GM08714 (cell line): ENCODE measurements at regions not wholly inside any gene's neighbourhood (a gene's known extent, or its start where the extent isn't known, plus 50 kb on each side); places are given as distances from the start of the nearest gene placed in this dataset.

ENCODE experiments used
- H3K4me3 ChIP-seq: fragments of 200-500 bp; sonication (Bioruptor generic); 2 replicates; pipeline ENCODE4 v1.5.1; 2014; ENCODE audit warnings: mild to moderate bottlenecking, low read length, inconsistent platforms
- ZNF274 ChIP-seq: IDR thresholded peaks from 2 replicates; pipeline ENCODE4 v1.6.1; 2012; ENCODE audit warnings: mild to moderate bottlenecking, low read depth, low read length

- no peak for TF ChIP-seq ZNF274
- H3K4me3 ChIP-seq, result no peak overlapping the region
Observed at GRCh38 chr4:59126159-59126558, 2016.0 kb upstream of the IGFBP7 start.

- no peak overlapping the region for H3K4me3 ChIP-seq
- TF ChIP-seq ZNF274, result no peak
Observed at GRCh38 chr4:59127006-59127405, 2016.8 kb upstream of the IGFBP7 start.

DNA sequence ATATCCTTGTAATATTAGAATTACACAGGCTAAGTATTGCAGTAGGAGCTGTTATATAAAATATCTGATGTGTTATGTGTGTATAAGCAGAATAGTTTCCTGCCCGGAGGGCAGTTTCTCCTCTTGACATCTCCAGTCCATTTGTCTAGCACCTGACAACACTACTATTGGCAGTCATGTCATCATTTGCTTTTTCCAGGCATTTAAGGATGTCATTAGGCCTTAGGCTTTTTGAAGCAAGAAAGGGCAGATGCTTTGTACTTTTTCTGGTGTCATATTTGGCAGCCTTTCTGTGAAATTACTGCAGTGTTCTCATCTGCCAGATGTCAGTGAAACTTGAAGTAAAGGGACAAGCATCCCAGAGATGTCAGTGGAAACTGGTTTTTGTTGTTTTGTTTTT, 2017.6 kb upstream of the IGFBP7 start:
- no peak for TF ChIP-seq ZNF274

GRCh38 chr4:59135248-59135985, 2025.2 kb upstream of the IGFBP7 start:
- no peak overlapping the region for H3K4me3 ChIP-seq
- no peak for TF ChIP-seq ZNF274

More for the DNA sequence above, 2017.6 kb upstream of the IGFBP7 start:
- no peak overlapping the region for H3K4me3 ChIP-seq

DNA sequence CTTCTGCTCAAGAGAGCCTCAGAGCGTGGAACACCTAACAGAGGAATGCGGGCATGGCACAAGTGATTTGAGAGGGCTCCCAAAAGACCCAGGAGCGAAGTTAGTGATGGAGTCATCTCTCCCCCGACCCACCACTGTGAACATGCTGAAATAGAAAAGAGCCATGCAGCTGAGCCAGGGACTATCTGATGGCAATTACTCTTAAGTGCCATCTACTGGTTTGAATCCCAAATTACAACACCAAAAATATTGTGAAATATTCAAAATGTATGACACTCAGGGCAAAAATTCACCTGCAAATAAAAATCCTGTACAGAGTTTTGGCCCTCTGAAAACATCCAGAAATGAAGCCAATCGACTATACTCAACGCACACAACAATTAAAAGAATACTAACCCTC, 2038.9 kb upstream of the ADGRL3 start:
- TF ChIP-seq ZNF274, result no peak
- H3K4me3 ChIP-seq, result no peak overlapping the region

- no peak overlapping the region for H3K4me3 ChIP-seq
- TF ChIP-seq ZNF274, result no peak
Observed at GRCh38 chr4:59175617-59176016, 2024.5 kb upstream of the ADGRL3 start.

- TF ChIP-seq ZNF274, result no peak
- H3K4me3 ChIP-seq, result no peak overlapping the region
Observed at GRCh38 chr4:59179372-59179771, 2020.8 kb upstream of the ADGRL3 start.

DNA sequence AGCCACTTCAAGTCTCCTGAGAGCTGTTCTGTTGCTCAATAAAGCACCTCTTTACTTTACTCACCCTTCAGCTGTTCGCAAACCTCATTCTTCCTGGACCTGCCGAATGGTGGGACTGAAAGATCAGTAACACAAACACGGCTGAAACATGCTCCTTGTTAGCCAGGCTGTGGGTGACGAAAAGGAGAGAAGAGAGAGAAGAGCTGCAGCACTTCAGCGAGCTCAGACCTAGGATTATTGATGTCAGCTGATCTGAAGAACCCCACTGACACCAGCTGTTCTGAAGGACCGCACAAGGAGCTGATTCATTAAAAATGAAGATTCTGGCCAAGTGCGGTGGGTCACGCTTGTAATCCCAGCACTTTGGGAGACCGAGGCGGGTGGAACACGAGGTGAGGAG, 2020.0 kb upstream of the ADGRL3 start:
- no peak for TF ChIP-seq ZNF274
- H3K4me3 ChIP-seq, result no peak overlapping the region

- H3K4me3 ChIP-seq, result no peak overlapping the region
- TF ChIP-seq ZNF274, result no peak
Observed at GRCh38 chr4:59180969-59181368, 2019.2 kb upstream of the ADGRL3 start.

DNA sequence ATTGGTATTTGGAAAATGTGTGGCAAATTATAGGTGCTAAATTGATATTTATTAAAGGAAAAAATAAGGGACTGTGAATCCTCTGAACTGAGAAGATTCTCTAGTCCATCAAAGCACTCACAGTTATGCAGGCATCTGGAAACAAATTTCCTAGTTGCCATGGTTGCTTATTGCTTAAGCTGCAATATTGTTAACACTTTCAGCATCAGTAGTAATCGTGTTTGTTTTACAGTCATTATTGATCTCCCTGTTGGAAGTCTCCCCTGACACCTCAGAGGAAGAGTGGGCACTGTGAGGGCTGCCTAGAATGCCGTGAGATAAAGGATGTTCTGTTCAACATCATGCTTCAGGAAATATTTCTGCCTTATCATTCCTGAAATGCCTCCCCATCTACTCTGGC, 2004.3 kb upstream of the ADGRL3 start:
- no peak for TF ChIP-seq ZNF274

DNA sequence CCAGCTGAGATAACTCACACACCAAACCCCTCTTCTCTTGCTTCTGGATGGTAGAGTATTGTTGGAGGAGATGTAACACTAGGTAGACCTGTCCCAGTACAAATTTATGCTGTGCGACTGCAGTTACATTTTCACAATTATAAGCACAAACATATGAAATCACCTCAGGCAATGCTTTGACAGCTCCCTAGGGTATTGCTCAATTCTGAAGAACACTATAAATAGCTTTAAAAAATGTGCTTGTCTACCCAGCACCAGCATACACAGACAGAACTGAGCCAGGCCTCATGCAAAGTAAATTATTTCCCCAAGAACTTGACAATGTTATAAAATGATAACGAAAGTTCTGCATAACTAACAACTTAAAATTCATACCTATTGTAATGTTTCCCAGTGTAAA, 1999.1 kb upstream of the ADGRL3 start:
- TF ChIP-seq ZNF274, result no peak
- H3K4me3 ChIP-seq, result no peak overlapping the region

More for the DNA sequence above, 2004.3 kb upstream of the ADGRL3 start:
- no peak overlapping the region for H3K4me3 ChIP-seq

- TF ChIP-seq ZNF274, result no peak
- no peak overlapping the region for H3K4me3 ChIP-seq
Observed at GRCh38 chr4:59217910-59218631, 1982.1 kb upstream of the ADGRL3 start.

- no peak for TF ChIP-seq ZNF274
- H3K4me3 ChIP-seq, result no peak overlapping the region
Observed at GRCh38 chr4:59222221-59222620, 1977.9 kb upstream of the ADGRL3 start.

DNA sequence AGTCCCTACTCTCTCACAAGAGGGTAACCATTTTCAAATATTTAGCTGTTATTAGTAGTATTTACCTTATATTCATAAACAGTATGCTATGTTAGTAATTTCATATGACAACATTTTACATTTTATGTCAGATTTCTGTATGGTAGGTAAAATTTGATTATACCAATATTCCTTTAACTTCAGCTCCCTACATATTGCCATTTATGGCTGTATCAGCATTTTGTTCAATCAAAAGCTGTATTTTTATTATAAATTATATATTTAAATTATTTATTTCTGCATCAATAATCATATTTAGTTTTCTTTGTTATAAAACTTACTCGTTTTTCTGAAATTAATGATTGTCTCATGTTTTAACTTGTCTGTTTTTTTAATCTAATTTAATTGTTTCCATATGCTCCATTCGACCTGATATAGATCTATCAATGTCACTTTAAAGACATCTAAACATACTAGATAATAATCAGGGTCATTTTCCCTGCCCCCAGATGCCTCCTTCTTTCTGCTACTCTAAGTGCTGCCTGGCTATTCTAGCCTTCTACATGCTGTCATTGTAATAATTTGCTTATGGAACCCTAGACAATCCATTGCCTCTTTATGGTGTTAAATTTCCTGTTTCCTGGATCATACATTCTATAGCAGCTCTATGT, 1976.7 kb upstream of the ADGRL3 start:
- TF ChIP-seq ZNF274, result no peak
- H3K4me3 ChIP-seq, result no peak overlapping the region

DNA sequence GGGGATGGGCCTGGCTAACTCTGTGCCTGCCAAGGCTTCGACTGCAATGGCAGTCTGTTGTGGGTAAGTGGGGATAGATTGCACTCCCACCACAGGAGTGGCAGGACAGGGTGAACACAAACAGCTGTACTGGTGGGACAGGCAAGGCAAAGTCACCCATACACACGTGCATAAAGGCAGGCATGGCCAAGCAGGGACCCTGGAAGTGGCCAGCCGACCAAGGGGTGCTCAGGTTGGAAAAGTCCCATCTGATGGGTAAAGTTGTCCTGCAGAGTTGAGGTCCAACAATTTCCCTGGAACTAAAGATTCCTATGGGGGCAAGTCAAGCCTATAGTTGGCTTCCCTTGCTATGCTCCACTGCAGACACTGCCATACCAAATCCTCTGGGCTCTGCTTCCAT, 1961.9 kb upstream of the ADGRL3 start:
- TF ChIP-seq ZNF274, result no peak
- H3K4me3 ChIP-seq, result no peak overlapping the region

- no peak overlapping the region for H3K4me3 ChIP-seq
- TF ChIP-seq ZNF274, result no peak
Observed at GRCh38 chr4:59240011-59240410, 1960.1 kb upstream of the ADGRL3 start.
